GM20000 (cell line): ENCODE measurements at regions not wholly inside any gene's neighbourhood (a gene's known extent, or its start where the extent isn't known, plus 50 kb on each side); places are given as distances from the start of the nearest gene placed in this dataset.
"Not testable (repeated sequence)": the region's sequence is repeated elsewhere in the genome, so short reads cannot be mapped to it uniquely, and the experiment has no call there.

Source experiments
- DNase-seq: peaks from one replicate; pipeline ENCODE4 v3.0.0; 2012; ENCODE audit warnings: low spot score
- CTCF ChIP-seq: IDR thresholded peaks from 2 replicates; pipeline ENCODE4 v1.5.1; 2012; ENCODE audit warnings: mild to moderate bottlenecking, control low read depth; ENCODE audit errors: extremely low read depth, missing control alignments

- DNase-seq = no peak
- TF ChIP-seq CTCF = no peak
Measured at GRCh38 chr2:234565201-234565600, 68.3 kb upstream of the ARL4C start.

- no peak for DNase-seq
Measured at GRCh38 chr2:234564699-234565098, 67.8 kb upstream of the ARL4C start.

GRCh38 chr2:234559609-234560008 is 62.7 kb upstream of the ARL4C start:
- DNase-seq = no peak
- no peak for TF ChIP-seq CTCF

More at GRCh38 chr2:234564699-234565098, 67.8 kb upstream of the ARL4C start:
- TF ChIP-seq CTCF = no peak

- no peak for DNase-seq
- no peak for TF ChIP-seq CTCF
Measured at GRCh38 chr2:234558642-234559041, 61.8 kb upstream of the ARL4C start.

- no peak for DNase-seq
- TF ChIP-seq CTCF = no peak
Measured at GRCh38 chr2:234556848-234557573, 60.1 kb upstream of the ARL4C start.

- no peak for DNase-seq
- TF ChIP-seq CTCF = no peak
Measured at GRCh38 chr2:234555616-234556249, 58.9 kb upstream of the ARL4C start.

- no peak for TF ChIP-seq CTCF
- DNase-seq = no peak
Measured at GRCh38 chr2:234555161-234555560, 58.3 kb upstream of the ARL4C start.

GRCh38 chr2:234553223-234553622 is 56.3 kb upstream of the ARL4C start:
- not testable (repeated sequence) for DNase-seq
